SK-N-MC (cell line): ENCODE measurements at regions not wholly inside any gene's neighbourhood (a gene's known extent, or its start where the extent isn't known, plus 50 kb on each side); places are given as distances from the start of the nearest gene placed in this dataset.

Source experiments
- EZH2 ChIP-seq: fragments of 200-600 bp; sonication (generic); IDR thresholded peaks from one replicate; pipeline ENCODE4 v1.6.1; 2017; ENCODE audit warnings: antibody characterized with exemption
- POLR2AphosphoS5 ChIP-seq: IDR thresholded peaks from 2 replicates; pipeline ENCODE4 v1.6.1; 2012; ENCODE audit warnings: mild to moderate bottlenecking, low read depth, low read length, borderline replicate concordance

DNA sequence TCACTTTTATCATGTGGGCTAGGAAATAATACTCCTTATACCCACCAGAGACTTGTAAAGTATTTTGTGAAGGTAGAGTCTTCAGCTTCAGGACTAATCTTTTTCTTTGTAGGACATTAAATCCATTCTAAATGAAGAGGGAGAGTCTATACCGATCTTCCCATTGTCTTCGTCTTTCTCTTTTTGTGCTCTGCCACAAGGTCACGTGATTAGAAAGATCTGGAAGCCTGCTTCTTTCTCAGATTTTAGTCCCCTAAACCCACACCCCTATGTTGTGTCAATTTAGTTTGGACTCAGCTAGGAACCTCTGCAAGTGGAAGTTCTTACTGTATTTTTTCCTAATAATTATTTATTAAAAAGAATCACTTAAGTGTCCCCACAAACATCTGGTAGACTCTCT lies 507.3 kb downstream of the PYDC2 start:
- TF ChIP-seq EZH2 (no peak), POLR2AphosphoS5 (no peak)
